Dendritic cell treated with granulocyte-macrophage colony-stimulating factor and Interleukin-4, amounts not matched to agents 40 ng/mL and 50 ng/mL, for 4 days (primary cell): ENCODE measurements at regions not wholly inside any gene's neighbourhood (a gene's known extent, or its start where the extent isn't known, plus 50 kb on each side); places are given as distances from the start of the nearest gene placed in this dataset.
"Not testable (repeated sequence)": the region's sequence is repeated elsewhere in the genome, so short reads cannot be mapped to it uniquely, and the experiment has no call there.

Experiments used
- H3K27ac Mint-ChIP-seq: one replicate; pipeline ENCODE4 v1.8.0; 2022; ENCODE audit warnings: mild to moderate bottlenecking, mixed read lengths
- H3K27me3 Mint-ChIP-seq: one replicate; pipeline ENCODE4 v1.8.0; 2022; ENCODE audit warnings: mild to moderate bottlenecking, mixed read lengths
- H3K36me3 Mint-ChIP-seq: one replicate; pipeline ENCODE4 v1.8.0; 2022; ENCODE audit warnings: low read depth, mixed read lengths
- H3K4me1 Mint-ChIP-seq: one replicate; pipeline ENCODE4 v1.8.0; 2022; ENCODE audit warnings: low read depth, mixed read lengths
- H3K4me3 Mint-ChIP-seq: one replicate; pipeline ENCODE4 v1.8.0; 2022; ENCODE audit warnings: mild to moderate bottlenecking, moderate library complexity, mixed read lengths
- H3K9me3 Mint-ChIP-seq: one replicate; pipeline ENCODE4 v1.8.0; 2022; ENCODE audit warnings: mixed read lengths
- intact Hi-C: fragments of 100-400 bp; cut with micrococcal nuclease; formaldehyde crosslinking; loops from one replicate; pipeline ENCODE4 v1.15.0; 2022

DNA sequence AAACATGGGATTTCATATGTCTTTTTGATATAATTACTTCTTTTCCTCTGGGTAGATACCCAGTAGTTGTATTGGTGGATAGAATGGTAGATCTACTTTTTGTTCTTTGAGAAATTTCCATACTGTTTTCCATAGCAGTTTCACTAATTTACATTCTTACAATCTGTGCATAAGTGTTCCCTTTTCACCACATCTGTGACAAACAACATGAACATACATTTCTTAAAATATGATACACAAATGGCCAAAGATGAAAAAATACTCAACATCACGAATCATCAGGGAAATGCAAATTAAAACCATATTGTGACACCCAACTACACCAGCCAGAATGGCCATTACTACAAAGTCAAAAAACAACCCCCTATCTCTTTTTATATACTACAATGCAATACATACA, 1778.5 kb upstream of the ACO1 start:
- Mint-ChIP-seq H3K27me3 (no peaks in the 10 kb centered on the region), H3K36me3 (no peaks in the 10 kb centered on the region), H3K4me3 (no peak overlapping the region), H3K4me1 (no peaks in the 10 kb centered on the region), H3K27ac (no peak overlapping the region), H3K9me3 (no peaks in the 10 kb centered on the region)
- intact Hi-C loops: no loop called here

- Mint-ChIP-seq H3K27me3 (no peaks in the 10 kb centered on the region), H3K9me3 (no peaks in the 10 kb centered on the region), H3K36me3 (no peaks in the 10 kb centered on the region), H3K27ac (no peak overlapping the region), H3K4me3 (no peak overlapping the region), H3K4me1 (no peaks in the 10 kb centered on the region)
- intact Hi-C loops: no loop called here
Measured at GRCh38 chr9:30609713-30610112, 1774.7 kb upstream of the ACO1 start.

- not testable (repeated sequence) for H3K36me3 Mint-ChIP-seq
Measured at GRCh38 chr9:30616782-30617181, 1767.7 kb upstream of the ACO1 start.

GRCh38 chr9:30622561-30622960, 1761.9 kb upstream of the ACO1 start:
- no peaks in the 10 kb centered on the region for H3K9me3 Mint-ChIP-seq
- H3K4me3 Mint-ChIP-seq: no peak overlapping the region
- H3K36me3 Mint-ChIP-seq: no peaks in the 10 kb centered on the region
- no peaks in the 10 kb centered on the region for H3K4me1 Mint-ChIP-seq
- intact Hi-C loops: no loop called here
- no peak overlapping the region for H3K27ac Mint-ChIP-seq
- H3K27me3 Mint-ChIP-seq: no peaks in the 10 kb centered on the region

More at GRCh38 chr9:30616782-30617181, 1767.7 kb upstream of the ACO1 start:
- H3K4me1 Mint-ChIP-seq, H3K27me3 Mint-ChIP-seq, H3K27ac Mint-ChIP-seq, H3K4me3 Mint-ChIP-seq, H3K9me3 Mint-ChIP-seq, intact Hi-C loops: not testable (repeated sequence)

DNA sequence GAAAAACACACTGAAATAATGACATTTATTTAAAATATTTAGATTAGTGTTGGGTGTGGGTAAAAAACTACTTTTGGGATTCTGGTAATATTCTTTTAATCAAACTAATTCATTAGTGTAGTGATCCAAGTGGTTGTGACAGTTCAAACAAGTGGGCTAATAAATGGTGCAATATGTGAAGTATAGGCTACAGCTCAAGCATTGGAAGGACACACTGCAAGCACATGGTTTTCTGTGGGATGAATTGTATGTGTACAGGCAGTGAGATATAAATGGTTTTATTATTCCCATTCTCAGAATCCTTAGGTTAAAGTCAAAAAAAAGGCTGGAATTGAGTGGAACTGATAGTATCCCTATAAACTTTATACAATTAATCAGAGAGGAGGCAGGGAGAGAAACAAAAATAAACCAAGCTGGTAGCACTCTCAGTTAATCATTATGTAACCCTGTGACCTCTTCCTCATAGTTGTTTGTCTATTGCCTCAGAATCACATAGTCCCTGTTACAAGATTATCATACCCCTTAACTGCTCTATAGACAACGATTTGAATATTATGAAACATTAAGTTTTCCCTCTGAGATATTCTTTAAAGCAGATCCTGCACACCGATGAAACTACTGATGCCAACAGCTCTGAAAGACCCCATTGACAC, 1755.4 kb upstream of the ACO1 start:
- Mint-ChIP-seq H3K27me3 (no peaks in the 10 kb centered on the region), H3K4me1 (no peaks in the 10 kb centered on the region)
- intact Hi-C loops: no loop called here

DNA sequence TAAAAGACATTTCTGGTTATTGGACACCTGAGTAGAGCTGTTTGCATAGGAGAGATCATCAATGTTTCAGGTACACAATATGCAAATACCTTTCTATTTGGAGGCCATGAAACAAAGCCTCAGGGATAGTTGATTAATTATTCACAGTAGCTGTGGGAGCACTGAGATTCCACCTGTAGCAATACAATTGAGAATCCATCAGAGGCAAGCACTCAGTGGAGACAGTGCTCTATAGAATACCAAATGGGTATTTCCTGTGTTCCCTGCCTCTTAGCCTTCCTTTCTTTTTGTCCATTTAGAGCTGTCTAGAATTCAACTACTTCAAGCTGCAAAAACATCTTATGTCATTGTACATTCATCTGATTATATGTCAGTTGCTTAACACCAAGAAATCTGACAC, 1754.0 kb upstream of the ACO1 start:
- Mint-ChIP-seq H3K4me1 (no peaks in the 10 kb centered on the region), H3K27me3 (no peaks in the 10 kb centered on the region), H3K4me3 (no peak overlapping the region), H3K9me3 (no peaks in the 10 kb centered on the region), H3K36me3 (no peaks in the 10 kb centered on the region), H3K27ac (no peak overlapping the region)
- intact Hi-C loops: no loop called here

More for the DNA sequence above, 1755.4 kb upstream of the ACO1 start:
- Mint-ChIP-seq H3K36me3 (no peaks in the 10 kb centered on the region), H3K27ac (no peak overlapping the region), H3K9me3 (no peaks in the 10 kb centered on the region), H3K4me3 (no peak overlapping the region)

DNA sequence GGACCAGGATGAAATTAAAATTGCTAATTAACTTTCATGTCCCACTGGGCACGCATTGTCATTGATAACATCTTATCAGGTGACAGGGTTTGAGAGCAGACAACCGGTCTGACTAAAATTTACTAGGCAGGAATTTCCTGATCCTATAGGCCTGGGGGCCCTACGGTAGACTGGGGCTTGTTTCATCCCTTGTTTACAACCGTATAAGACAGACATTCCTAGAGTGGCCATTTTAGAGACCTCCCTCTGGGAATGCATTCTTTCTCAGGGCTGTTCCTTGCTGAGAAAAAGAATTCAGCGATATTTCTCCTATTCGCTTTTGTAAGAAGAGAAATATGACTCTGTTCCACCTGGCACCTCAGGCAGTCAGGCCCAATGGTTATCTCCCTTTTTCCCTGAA, 1737.8 kb upstream of the ACO1 start:
- H3K27me3 Mint-ChIP-seq, H3K36me3 Mint-ChIP-seq, intact Hi-C loops, H3K4me3 Mint-ChIP-seq, H3K9me3 Mint-ChIP-seq, H3K27ac Mint-ChIP-seq, H3K4me1 Mint-ChIP-seq: not testable (repeated sequence)

DNA sequence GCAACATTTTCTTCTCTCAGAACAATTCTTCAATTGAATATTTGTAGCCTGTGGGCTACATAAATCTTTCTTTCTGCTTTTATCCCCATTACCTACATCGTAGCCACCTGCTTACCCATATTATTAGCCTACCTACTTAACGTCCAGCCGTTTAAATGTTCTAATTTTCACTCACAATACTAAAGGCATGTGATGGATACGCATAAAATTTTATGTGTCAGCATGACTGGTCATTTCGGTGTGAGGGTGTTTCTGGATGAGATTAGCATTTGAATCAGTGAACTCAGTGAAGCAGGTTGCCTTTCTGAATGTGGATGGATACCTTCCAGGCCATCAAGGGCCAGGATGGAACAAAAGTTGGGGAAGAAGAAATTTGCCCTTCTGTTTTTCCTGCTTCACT, 1722.5 kb upstream of the ACO1 start:
- no peaks in the 10 kb centered on the region for H3K9me3 Mint-ChIP-seq
- no peaks in the 10 kb centered on the region for H3K36me3 Mint-ChIP-seq
- intact Hi-C loops: no loop called here
- H3K4me3 Mint-ChIP-seq: no peak overlapping the region
- no peaks in the 10 kb centered on the region for H3K4me1 Mint-ChIP-seq
- no peak overlapping the region for H3K27ac Mint-ChIP-seq
- H3K27me3 Mint-ChIP-seq: no peaks in the 10 kb centered on the region

GRCh38 chr9:30670805-30671562, 1713.5 kb upstream of the ACO1 start:
- Mint-ChIP-seq H3K27ac (no peak overlapping the region), H3K4me3 (no peak overlapping the region), H3K36me3 (no peaks in the 10 kb centered on the region), H3K4me1 (no peaks in the 10 kb centered on the region), H3K27me3 (no peaks in the 10 kb centered on the region), H3K9me3 (no peaks in the 10 kb centered on the region)
- intact Hi-C loops: no loop called here

DNA sequence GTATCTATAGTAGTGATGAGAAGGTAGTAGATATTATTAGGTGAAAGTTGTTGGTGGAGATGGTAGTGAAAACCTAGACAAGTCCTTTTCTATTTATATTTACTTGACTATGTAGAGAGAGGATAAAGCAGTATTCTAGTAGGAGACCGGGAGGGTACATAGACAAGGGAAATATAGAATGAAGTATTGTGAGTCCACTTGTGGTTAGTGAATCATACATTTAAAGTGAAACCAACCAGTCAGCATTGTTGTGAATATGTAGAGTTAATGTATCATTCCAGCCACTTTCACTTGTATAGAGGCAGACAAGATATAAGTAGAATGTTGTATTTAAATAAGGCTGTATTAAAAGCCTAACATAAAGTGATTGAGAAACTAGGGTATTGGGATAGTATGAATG, 1711.3 kb upstream of the ACO1 start:
- Mint-ChIP-seq H3K4me1 (no peaks in the 10 kb centered on the region), H3K27ac (no peak overlapping the region), H3K4me3 (no peak overlapping the region), H3K9me3 (no peaks in the 10 kb centered on the region), H3K36me3 (no peaks in the 10 kb centered on the region), H3K27me3 (no peaks in the 10 kb centered on the region)
- intact Hi-C loops: no loop called here

- Mint-ChIP-seq H3K36me3 (no peaks in the 10 kb centered on the region), H3K4me1 (no peaks in the 10 kb centered on the region), H3K4me3 (no peak overlapping the region), H3K9me3 (no peaks in the 10 kb centered on the region), H3K27ac (no peak overlapping the region), H3K27me3 (no peaks in the 10 kb centered on the region)
- intact Hi-C loops: no loop called here
Measured at GRCh38 chr9:30676651-30677050, 1707.8 kb upstream of the ACO1 start.

GRCh38 chr9:30677221-30677620, 1707.2 kb upstream of the ACO1 start:
- Mint-ChIP-seq H3K9me3 (no peaks in the 10 kb centered on the region), H3K36me3 (no peaks in the 10 kb centered on the region), H3K27ac (no peak overlapping the region), H3K4me3 (no peak overlapping the region), H3K4me1 (no peaks in the 10 kb centered on the region), H3K27me3 (no peaks in the 10 kb centered on the region)
- intact Hi-C loops: no loop called here

DNA sequence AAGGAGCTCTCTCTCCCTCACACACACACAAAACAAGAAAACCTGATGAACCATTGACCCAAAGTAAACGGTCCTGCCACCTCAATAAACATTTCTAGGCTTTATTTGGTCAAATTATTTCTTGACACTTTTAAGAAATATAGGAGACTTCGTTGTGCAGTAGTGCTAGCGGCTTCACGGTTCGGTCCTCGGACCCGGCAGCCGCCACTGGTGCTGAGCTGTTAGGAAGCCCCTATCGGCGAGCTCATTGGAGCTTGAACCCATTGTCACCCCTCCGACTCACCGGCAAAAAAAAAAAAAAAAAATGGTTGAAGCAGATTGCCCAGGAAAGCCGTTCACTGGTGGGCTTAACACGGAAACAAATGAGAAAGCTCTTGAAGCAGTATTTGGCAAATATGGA, 1695.6 kb upstream of the ACO1 start:
- no peak overlapping the region for H3K27ac Mint-ChIP-seq
- no peaks in the 10 kb centered on the region for H3K4me1 Mint-ChIP-seq
- H3K9me3 Mint-ChIP-seq: peaks cover 18% of the 10 kb centered on the region
- no peaks in the 10 kb centered on the region for H3K36me3 Mint-ChIP-seq
- H3K4me3 Mint-ChIP-seq: no peak overlapping the region
- intact Hi-C loops: no loop called here
- H3K27me3 Mint-ChIP-seq: no peaks in the 10 kb centered on the region

DNA sequence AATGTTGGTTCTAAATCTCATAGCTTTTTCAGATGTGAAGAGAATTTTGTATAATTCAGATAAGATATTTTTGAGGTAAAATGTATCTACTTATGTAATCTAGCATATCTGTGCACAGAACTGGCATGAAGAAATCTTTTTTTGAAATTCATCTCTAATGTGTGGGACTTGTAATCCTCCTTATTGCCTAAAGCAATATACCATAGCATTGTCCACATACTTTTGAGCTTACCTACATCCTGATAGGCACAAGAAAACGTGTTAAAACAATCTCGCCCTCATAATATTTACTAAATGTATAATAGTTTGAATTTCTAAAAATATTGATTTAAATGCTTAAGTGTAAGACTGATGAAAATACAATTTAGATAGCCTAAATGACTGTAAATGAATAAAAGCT, 1686.5 kb upstream of the ACO1 start:
- Mint-ChIP-seq H3K4me3 (no peak overlapping the region), H3K9me3 (no peaks in the 10 kb centered on the region), H3K4me1 (no peaks in the 10 kb centered on the region), H3K27ac (no peak overlapping the region), H3K36me3 (no peaks in the 10 kb centered on the region), H3K27me3 (no peaks in the 10 kb centered on the region)
- intact Hi-C loops: no loop called here

- Mint-ChIP-seq H3K27me3 (no peaks in the 10 kb centered on the region), H3K9me3 (no peaks in the 10 kb centered on the region), H3K4me3 (no peak overlapping the region), H3K4me1 (no peaks in the 10 kb centered on the region), H3K27ac (no peak overlapping the region), H3K36me3 (no peaks in the 10 kb centered on the region)
- intact Hi-C loops: no loop called here
Measured at GRCh38 chr9:30711591-30711990, 1672.9 kb upstream of the ACO1 start.
